PFSK-1 (cell line): ENCODE measurements at regions not wholly inside any gene's neighbourhood (a gene's known extent, or its start where the extent isn't known, plus 50 kb on each side); places are given as distances from the start of the nearest gene placed in this dataset.

Experiments
- FOXP2 ChIP-seq: optimal IDR thresholded peaks from 2 replicates; pipeline ENCODE3; 2011; ENCODE audit warnings: borderline replicate concordance, control low read depth, inconsistent platforms; ENCODE audit not compliant: insufficient read depth; ENCODE audit errors: extremely low read length, extremely low read depth
- POLR2AphosphoS5 ChIP-seq: IDR thresholded peaks from 2 replicates; pipeline ENCODE4 v1.6.1; 2012; ENCODE audit warnings: low read depth, mild to moderate bottlenecking, control low read depth, low read length, moderate library complexity
- REST ChIP-seq, 2 experiments: IDR thresholded peaks; 2 replicates each; pipeline versions ENCODE4 v1.6.1 to v1.8.0; 2011 to 2012; ENCODE audit warnings: low read depth in 2 of 2, low read length in 2 of 2, control low read depth in 1 of 2, inconsistent platforms in 1 of 2, mild to moderate bottlenecking in 1 of 2, moderate library complexity in 1 of 2; ENCODE audit not compliant: insufficient read depth in 1 of 2
- SIN3A ChIP-seq: IDR thresholded peaks from 2 replicates; pipeline ENCODE4 v1.6.1; 2012; ENCODE audit warnings: mild to moderate bottlenecking, low read length, moderate library complexity, borderline replicate concordance; ENCODE audit not compliant: insufficient read depth
- TAF1 ChIP-seq: IDR thresholded peaks from 2 replicates; pipeline ENCODE4 v1.6.1; 2012; ENCODE audit warnings: low read length, control low read depth, borderline replicate concordance; ENCODE audit not compliant: insufficient read depth

GRCh38 chr6:134407791-134408190 is 89.9 kb upstream of the SGK1 start:
- TF ChIP-seq TAF1 (no peak), FOXP2 (no peak), REST (IDR thresholded peaks at IDR 0.05; ENCODE audit: insufficient read depth in 1 of 2, low read depth in 2 of 2, low read length in 2 of 2) (no peak), SIN3A (no peak), POLR2AphosphoS5 (no peak)

- no peak for TF ChIP-seq FOXP2
- no peak for TF ChIP-seq REST (IDR thresholded peaks at IDR 0.05; ENCODE audit: insufficient read depth in 1 of 2, low read depth in 2 of 2, low read length in 2 of 2)
- no peak for TF ChIP-seq TAF1
- no peak for TF ChIP-seq POLR2AphosphoS5
- no peak for TF ChIP-seq SIN3A
Measured at GRCh38 chr6:134406311-134406710, 88.4 kb upstream of the SGK1 start.

GRCh38 chr6:134405386-134406087 is 87.6 kb upstream of the SGK1 start:
- no peak for TF ChIP-seq REST (IDR thresholded peaks at IDR 0.05; ENCODE audit: insufficient read depth in 1 of 2, low read depth in 2 of 2, low read length in 2 of 2)
- TF ChIP-seq TAF1: no peak
- no peak for TF ChIP-seq POLR2AphosphoS5

GRCh38 chr6:134402372-134402984 is 84.6 kb upstream of the SGK1 start:
- TF ChIP-seq TAF1: no peak
- no peak for TF ChIP-seq POLR2AphosphoS5
- TF ChIP-seq FOXP2: no peak
- TF ChIP-seq REST (IDR thresholded peaks at IDR 0.05; ENCODE audit: insufficient read depth in 1 of 2, low read depth in 2 of 2, low read length in 2 of 2): no peak
- TF ChIP-seq SIN3A: no peak

- TF ChIP-seq TAF1 (no peak), POLR2AphosphoS5 (no peak), FOXP2 (no peak), REST (IDR thresholded peaks at IDR 0.05; ENCODE audit: insufficient read depth in 1 of 2, low read depth in 2 of 2, low read length in 2 of 2) (no peak), SIN3A (no peak)
Measured at GRCh38 chr6:134400941-134401340, 83.0 kb upstream of the SGK1 start.
